ENCODE measurements at regions not wholly inside any gene's neighbourhood (a gene's known extent, or its start where the extent isn't known, plus 50 kb on each side); places are given as distances from the start of the nearest gene placed in this dataset.

DNA sequence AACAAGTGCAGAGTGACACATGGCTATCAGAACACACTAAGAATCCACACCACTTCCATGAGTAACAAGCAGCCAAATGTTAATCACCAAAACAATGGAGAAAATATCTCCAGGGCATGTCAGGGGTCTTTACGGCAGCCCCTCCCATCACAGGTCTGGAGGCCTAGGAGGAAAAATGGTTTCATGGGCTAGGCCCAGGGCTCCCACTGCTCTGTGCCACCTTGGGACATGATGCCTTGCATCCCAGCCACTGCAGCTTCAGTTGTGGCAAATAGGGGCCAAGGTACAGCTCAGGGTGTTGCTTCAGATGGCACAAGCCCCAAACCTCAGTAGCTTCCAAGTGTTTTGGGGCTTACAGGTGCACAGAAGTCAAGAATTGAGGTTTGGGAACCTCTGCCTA lies 66.6 kb downstream of the NEURL3 start:
- ChIA-PET CTCF (no interaction called here), POLR2A (no interaction called here)

DNA sequence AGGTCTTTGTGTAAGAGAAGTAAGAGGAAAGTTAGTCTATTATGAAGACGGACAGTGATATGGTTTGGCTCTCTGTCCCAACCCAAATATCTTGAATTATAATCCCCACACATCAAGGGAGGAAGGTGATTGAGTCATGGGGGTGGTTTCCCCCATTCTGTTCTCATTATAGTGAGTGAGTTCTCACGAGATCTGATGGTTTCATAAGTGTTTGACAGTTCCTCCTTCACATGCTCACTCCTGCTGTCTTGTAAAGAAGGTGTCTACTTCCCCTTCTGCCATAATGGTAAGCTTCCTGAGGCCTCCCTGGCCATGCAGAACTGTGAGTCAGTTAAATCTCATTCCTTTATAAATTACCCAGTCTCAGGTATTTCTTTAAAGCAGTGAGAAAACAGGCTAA lies 67.6 kb downstream of the NEURL3 start:
- ChIA-PET CTCF (no interaction called here), POLR2A (no interaction called here)
- TF ChIP-seq BHLHE40 (IDR thresholded peaks at IDR 0.05; ENCODE audit: borderline replicate concordance) (no peak), TARDBP (IDR thresholded peaks at IDR 0.05) (no peak), LEF1 (IDR thresholded peaks at IDR 0.05; ENCODE audit: borderline replicate concordance) (no peak), FOXM1 (IDR thresholded peaks at IDR 0.05; ENCODE audit: borderline replicate concordance) (no peak), ELF4 (IDR thresholded peaks at IDR 0.05) (no peak), FOXA1 (IDR thresholded peaks at IDR 0.05) (no peak), ARNT (IDR thresholded peaks at IDR 0.05) (no peak), FOXK2 (IDR thresholded peaks at IDR 0.05) (no peak)
- TF ChIP-seq, protein P1, sequence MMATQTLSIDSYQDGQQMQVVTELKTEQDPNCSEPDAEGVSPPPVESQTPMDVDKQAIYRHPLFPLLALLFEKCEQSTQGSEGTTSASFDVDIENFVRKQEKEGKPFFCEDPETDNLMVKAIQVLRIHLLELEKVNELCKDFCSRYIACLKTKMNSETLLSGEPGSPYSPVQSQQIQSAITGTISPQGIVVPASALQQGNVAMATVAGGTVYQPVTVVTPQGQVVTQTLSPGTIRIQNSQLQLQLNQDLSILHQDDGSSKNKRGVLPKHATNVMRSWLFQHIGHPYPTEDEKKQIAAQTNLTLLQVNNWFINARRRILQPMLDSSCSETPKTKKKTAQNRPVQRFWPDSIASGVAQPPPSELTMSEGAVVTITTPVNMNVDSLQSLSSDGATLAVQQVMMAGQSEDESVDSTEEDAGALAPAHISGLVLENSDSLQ (IDR thresholded peaks at IDR 0.05): no peak
- no peak for DNase-seq (ENCODE audit: extremely low spot score)

More for the DNA sequence above, 66.6 kb downstream of the NEURL3 start:
- DNase-seq (ENCODE audit: extremely low spot score): no peak
- TF ChIP-seq ELF4 (IDR thresholded peaks at IDR 0.05) (no peak), FOXK2 (IDR thresholded peaks at IDR 0.05) (no peak), FOXM1 (IDR thresholded peaks at IDR 0.05; ENCODE audit: borderline replicate concordance) (no peak), LEF1 (IDR thresholded peaks at IDR 0.05; ENCODE audit: borderline replicate concordance) (no peak), BHLHE40 (IDR thresholded peaks at IDR 0.05; ENCODE audit: borderline replicate concordance) (no peak), SUZ12 (IDR thresholded peaks at IDR 0.05) (no peak), NFRKB (IDR thresholded peaks at IDR 0.05) (no peak)
- TF ChIP-seq, protein P1 (IDR thresholded peaks at IDR 0.05): no peak

- ChIA-PET CTCF (no interaction called here), POLR2A (no interaction called here)
These were observed 68.2 kb downstream of the NEURL3 start for GRCh38 chr2:96436961-96437360.

DNA sequence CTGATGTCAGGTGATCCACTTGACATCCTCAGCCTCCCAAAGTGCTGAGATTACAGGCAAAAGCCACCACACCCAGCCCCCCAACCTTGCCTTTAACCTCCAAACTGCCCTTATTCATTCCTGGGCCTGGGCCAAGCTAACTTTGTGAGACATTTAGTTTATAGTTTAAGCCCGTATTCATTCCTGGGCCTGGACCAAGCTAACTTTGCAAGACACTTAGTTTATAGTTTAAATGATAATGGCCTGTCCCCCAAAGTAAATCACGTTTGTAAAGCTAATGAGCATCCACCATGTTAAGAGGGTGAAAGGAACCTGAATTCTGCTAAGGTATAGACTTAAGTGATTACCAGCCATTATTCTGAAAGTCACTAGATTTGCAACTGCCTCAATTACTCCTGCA lies 68.7 kb downstream of the NEURL3 start:
- ChIA-PET POLR2A (no interaction called here), CTCF (no interaction called here)
- DNase-seq (ENCODE audit: extremely low spot score): no peak
- TF ChIP-seq ZNF384 (IDR thresholded peaks at IDR 0.05) (no peak), NFRKB (IDR thresholded peaks at IDR 0.05) (no peak), SUZ12 (IDR thresholded peaks at IDR 0.05) (no peak), ELF4 (IDR thresholded peaks at IDR 0.05) (no peak), L3MBTL2 (conservative IDR thresholded peaks at IDR 0.05) (no peak), HDGF (IDR thresholded peaks at IDR 0.05; ENCODE audit: borderline replicate concordance) (no peak), CTBP1 (IDR thresholded peaks at IDR 0.05; ENCODE audit: borderline replicate concordance) (no peak), FOXA1 (IDR thresholded peaks at IDR 0.05) (no peak), LEF1 (IDR thresholded peaks at IDR 0.05; ENCODE audit: borderline replicate concordance) (no peak), SP1 (IDR thresholded peaks at IDR 0.05) (no peak), FOXM1 (IDR thresholded peaks at IDR 0.05; ENCODE audit: borderline replicate concordance) (no peak)
- TF ChIP-seq, protein P1 (IDR thresholded peaks at IDR 0.05): no peak

More at GRCh38 chr2:96436961-96437360, 68.2 kb downstream of the NEURL3 start:
- no peak for DNase-seq (ENCODE audit: extremely low spot score)
- TF ChIP-seq FOXM1 (IDR thresholded peaks at IDR 0.05; ENCODE audit: borderline replicate concordance) (no peak), ARNT (IDR thresholded peaks at IDR 0.05) (no peak), BHLHE40 (IDR thresholded peaks at IDR 0.05; ENCODE audit: borderline replicate concordance) (no peak), ZNF384 (IDR thresholded peaks at IDR 0.05) (no peak), SP1 (IDR thresholded peaks at IDR 0.05) (no peak), FOXA1 (IDR thresholded peaks at IDR 0.05) (no peak), L3MBTL2 (conservative IDR thresholded peaks at IDR 0.05) (no peak), TARDBP (IDR thresholded peaks at IDR 0.05) (no peak), SUZ12 (IDR thresholded peaks at IDR 0.05) (no peak), LEF1 (IDR thresholded peaks at IDR 0.05; ENCODE audit: borderline replicate concordance) (no peak), CTBP1 (IDR thresholded peaks at IDR 0.05; ENCODE audit: borderline replicate concordance) (no peak), FOXK2 (IDR thresholded peaks at IDR 0.05) (no peak), ELF4 (IDR thresholded peaks at IDR 0.05) (no peak), HDGF (IDR thresholded peaks at IDR 0.05; ENCODE audit: borderline replicate concordance) (no peak), NFRKB (IDR thresholded peaks at IDR 0.05) (no peak)
- TF ChIP-seq, protein P1 (IDR thresholded peaks at IDR 0.05): no peak

- TF ChIP-seq, protein P1 (IDR thresholded peaks at IDR 0.05): no peak
- TF ChIP-seq TARDBP (IDR thresholded peaks at IDR 0.05): no peak
- TF ChIP-seq LEF1 (IDR thresholded peaks at IDR 0.05; ENCODE audit: borderline replicate concordance): no peak
- TF ChIP-seq L3MBTL2 (conservative IDR thresholded peaks at IDR 0.05): no peak
- TF ChIP-seq SP1 (IDR thresholded peaks at IDR 0.05): no peak
- TF ChIP-seq BHLHE40 (IDR thresholded peaks at IDR 0.05; ENCODE audit: borderline replicate concordance): no peak
- TF ChIP-seq NFRKB (IDR thresholded peaks at IDR 0.05): no peak
- no peak for TF ChIP-seq CTBP1 (IDR thresholded peaks at IDR 0.05; ENCODE audit: borderline replicate concordance)
- no peak for TF ChIP-seq ARNT (IDR thresholded peaks at IDR 0.05)
- no peak for TF ChIP-seq FOXK2 (IDR thresholded peaks at IDR 0.05)
- TF ChIP-seq ZNF384 (IDR thresholded peaks at IDR 0.05): no peak
- CTCF ChIA-PET: no interaction called here
- POLR2A ChIA-PET: no interaction called here
- DNase-seq (ENCODE audit: extremely low spot score): no peak
These were observed 73.8 kb downstream of the NEURL3 start for GRCh38 chr2:96431319-96431718.
